IMR-90 (cell line): ENCODE measurements at regions not wholly inside any gene's neighbourhood (a gene's known extent, or its start where the extent isn't known, plus 50 kb on each side); places are given as distances from the start of the nearest gene placed in this dataset.

Experiments used
- ATAC-seq: fragments of 200-7000 bp; cut with Tn5 transposase; 2 replicates; pipeline ENCODE4 v1.9.1; 2020; ENCODE audit warnings: low read depth, mild to moderate bottlenecking, moderate library complexity
- BruUV-seq: library from RNA; stranded (reverse); fragments of 400-500 nt; replicated peaks from 2 replicates; lab custom pipeline; 2021; lab: Mats Ljungman, UMichigan
- CTCF ChIA-PET: fragments of 300-600 bp; formaldehyde crosslinking; extraction: SDS; loops from one replicate; lab custom pipeline; 2021; ENCODE audit warnings: antibody characterized with exemption; lab: Yijun Ruan, JAX
- POLR2A ChIA-PET: fragments of 300-600 bp; sonication (Branson Sonifier 250); formaldehyde crosslinking; loops from one replicate; lab custom pipeline; 2022; ENCODE audit warnings: antibody characterized with exemption; ENCODE audit not compliant: unreplicated experiment; lab: Charles Lee
- DNase-seq: peaks from one replicate; pipeline ENCODE4 v3.0.0; 2013
- H2AFZ ChIP-seq: replicated peaks from 2 replicates; pipeline ENCODE3; 2013; ENCODE audit warnings: low read length, mild to moderate bottlenecking; ENCODE audit not compliant: poor library complexity
- H2AK5ac ChIP-seq: 2 replicates; pipeline ENCODE4 v1.6.1; 2013; ENCODE audit warnings: low read depth, low read length, inconsistent platforms
- H2AK9ac ChIP-seq: replicated peaks from 2 replicates; pipeline ENCODE3; 2013; ENCODE audit warnings: mild to moderate bottlenecking, low read depth, low read length, moderate library complexity; ENCODE audit not compliant: poor library complexity
- H2BK120ac ChIP-seq: 2 replicates; pipeline ENCODE4 v1.6.1; 2013; ENCODE audit warnings: low read depth, low read length, inconsistent platforms
- H2BK15ac ChIP-seq: 3 replicates; pipeline ENCODE4 v1.6.1; 2013; ENCODE audit warnings: low read depth, low read length, inconsistent platforms
- H2BK20ac ChIP-seq: 2 replicates; pipeline ENCODE4 v1.6.1; 2013; ENCODE audit warnings: low read depth, mild to moderate bottlenecking, inconsistent platforms, low read length, moderate library complexity
- H2BK5ac ChIP-seq: 2 replicates; pipeline ENCODE4 v1.6.1; 2013; ENCODE audit warnings: mild to moderate bottlenecking, low read depth, low read length, inconsistent platforms; ENCODE audit not compliant: poor library complexity, severe bottlenecking
- H3K14ac ChIP-seq: replicated peaks from 2 replicates; pipeline ENCODE4 v1.6.1; 2013; ENCODE audit warnings: low read depth, low read length, inconsistent platforms
- H3K18ac ChIP-seq: 2 replicates; pipeline ENCODE4 v1.6.1; 2013; ENCODE audit warnings: low read depth, low read length, control low read depth
- H3K23ac ChIP-seq: 2 replicates; pipeline ENCODE4 v1.6.1; 2013; ENCODE audit warnings: low read depth, low read length, inconsistent platforms
- H3K27ac ChIP-seq: 2 replicates; pipeline ENCODE4 v1.5.1; 2013; ENCODE audit warnings: mild to moderate bottlenecking, control low read depth, low read length; ENCODE audit not compliant: insufficient read depth
- H3K27me3 ChIP-seq: 2 replicates; pipeline ENCODE4 v1.6.1; 2013; ENCODE audit warnings: low read length; ENCODE audit not compliant: control insufficient read depth, insufficient read depth
- H3K36me3 ChIP-seq: 2 replicates; pipeline ENCODE4 v1.6.1; 2013; ENCODE audit warnings: low read length, mixed read lengths; ENCODE audit not compliant: control insufficient read depth, insufficient read depth
- H3K4ac ChIP-seq: 2 replicates; pipeline ENCODE4 v1.6.1; 2013; ENCODE audit warnings: low read depth, low read length, inconsistent platforms
- H3K4me1 ChIP-seq: 2 replicates; pipeline ENCODE4 v1.6.1; 2013; ENCODE audit warnings: low read length, mixed read lengths; ENCODE audit not compliant: control insufficient read depth, insufficient read depth
- H3K4me2 ChIP-seq: 2 replicates; pipeline ENCODE4 v1.6.1; 2013; ENCODE audit warnings: low read depth, mild to moderate bottlenecking, control low read depth, low read length, moderate library complexity
- H3K4me3 ChIP-seq: 2 replicates; pipeline ENCODE4 v1.5.1; 2013; ENCODE audit warnings: low read depth, mild to moderate bottlenecking, control low read depth, low read length, moderate library complexity; ENCODE audit not compliant: insufficient read depth
- H3K56ac ChIP-seq: 2 replicates; pipeline ENCODE4 v1.6.1; 2013; ENCODE audit warnings: low read length, inconsistent platforms; ENCODE audit not compliant: insufficient read depth; ENCODE audit errors: extremely low read depth
- H3K79me1 ChIP-seq, 2 experiments: 2 replicates each; pipeline ENCODE4 v1.6.1; 2013; ENCODE audit warnings: low read length in 2 of 2, inconsistent platforms in 1 of 2, low read depth in 1 of 2
- H3K9ac ChIP-seq: 2 replicates; pipeline ENCODE4 v1.6.1; 2013; ENCODE audit warnings: low read depth, low read length, control low read depth
- H3K9me1 ChIP-seq: 2 replicates; pipeline ENCODE4 v1.6.1; 2013; ENCODE audit warnings: low read length, inconsistent platforms; ENCODE audit not compliant: insufficient read depth
- H3K9me3 ChIP-seq: 2 replicates; pipeline ENCODE4 v1.6.1; 2013; ENCODE audit warnings: low read length; ENCODE audit not compliant: control insufficient read depth, insufficient read depth
- H4K20me1 ChIP-seq: 2 replicates; pipeline ENCODE4 v1.6.1; 2013; ENCODE audit warnings: low read length, inconsistent platforms; ENCODE audit not compliant: insufficient read depth
- H4K5ac ChIP-seq: 2 replicates; pipeline ENCODE4 v1.6.1; 2013; ENCODE audit warnings: mild to moderate bottlenecking, low read depth, low read length, control low read depth
- H4K8ac ChIP-seq, 2 experiments: 2 replicates each; pipeline ENCODE4 v1.6.1; 2013; ENCODE audit warnings: low read depth in 2 of 2, low read length in 2 of 2, control low read depth in 1 of 2, inconsistent platforms in 1 of 2
- H4K91ac ChIP-seq: 2 replicates; pipeline ENCODE4 v1.6.1; 2013; ENCODE audit warnings: low read depth, low read length, inconsistent platforms; ENCODE audit not compliant: insufficient read depth
- BHLHE40 ChIP-seq: fragments of 150-350 bp; IDR thresholded peaks from 2 replicates; pipeline ENCODE4 v1.6.1; 2016; ENCODE audit warnings: mild to moderate bottlenecking, low read depth, low read length
- CEBPB ChIP-seq: IDR thresholded peaks from 2 replicates; pipeline ENCODE4 v1.6.1; 2012; ENCODE audit warnings: low read depth, low read length, improper control_type of control experiment
- CHD1 ChIP-seq: IDR thresholded peaks from 2 replicates; pipeline ENCODE4 v1.6.1; 2012; ENCODE audit warnings: low read depth, low read length, improper control_type of control experiment
- FOS ChIP-seq: fragments of 150-350 bp; IDR thresholded peaks from 2 replicates; pipeline ENCODE4 v1.6.1; 2016; ENCODE audit warnings: low read depth, low read length
- MAFK ChIP-seq: IDR thresholded peaks from 2 replicates; pipeline ENCODE4 v1.6.1; 2012; ENCODE audit warnings: low read depth, low read length, improper control_type of control experiment
- MAZ ChIP-seq: IDR thresholded peaks from 2 replicates; pipeline ENCODE4 v1.6.1; 2012; ENCODE audit warnings: low read depth, mild to moderate bottlenecking, low read length, improper control_type of control experiment, moderate library complexity, borderline replicate concordance
- NFE2L2 ChIP-seq: fragments of 150-350 bp; IDR thresholded peaks from 2 replicates; pipeline ENCODE4 v1.6.1; 2016; ENCODE audit warnings: low read depth, mild to moderate bottlenecking, low read length
- RAD21 ChIP-seq: IDR thresholded peaks from 2 replicates; pipeline ENCODE4 v1.6.1; 2012; ENCODE audit warnings: low read length, improper control_type of control experiment
- RCOR1 ChIP-seq: IDR thresholded peaks from 2 replicates; pipeline ENCODE4 v1.6.1; 2012; ENCODE audit warnings: mild to moderate bottlenecking, low read length, improper control_type of control experiment; ENCODE audit not compliant: insufficient replicate concordance
- RFX5 ChIP-seq: IDR thresholded peaks from 2 replicates; pipeline ENCODE4 v1.8.0; 2012; ENCODE audit warnings: low read depth, mild to moderate bottlenecking, low read length, moderate library complexity
- SMC3 ChIP-seq: fragments of 150-350 bp; IDR thresholded peaks from 2 replicates; pipeline ENCODE4 v1.6.1; 2016; ENCODE audit warnings: low read depth, mild to moderate bottlenecking, antibody characterized with exemption, low read length, moderate library complexity
- USF2 ChIP-seq: fragments of 150-350 bp; IDR thresholded peaks from 2 replicates; pipeline ENCODE4 v1.6.1; 2017; ENCODE audit warnings: mild to moderate bottlenecking, antibody characterized with exemption, low read length, low read depth
- WGBS, 2 experiments: methylation state at CpG; one replicate each; pipeline versions ENCODE4 v1.1.5 to v1.1.7; 2013; ENCODE audit warnings: missing lambda C conversion rate in 2 of 2; ENCODE audit not compliant: insufficient read length in 1 of 2; ENCODE audit errors: extremely low coverage in 2 of 2; 5-methylcytosine and 5-hydroxymethylcytosine counted together
- dilution Hi-C: fragments of 300-500 bp; cut with HindIII; formaldehyde crosslinking; loops from one replicate; pipeline ENCODE4 v1.14.3; 2018; ENCODE audit warnings: low sequenced_read_pairs; ENCODE audit not compliant: unreplicated experiment
- in situ Hi-C: fragments of 300-500 bp; cut with MboI; formaldehyde crosslinking; loops from 3 replicates; pipeline ENCODE4 v1.14.3; 2019; ENCODE audit warnings: low sequenced_read_pairs, inconsistent platforms, mixed read lengths
- intact Hi-C: fragments of 100-400 bp; cut with micrococcal nuclease; formaldehyde crosslinking; loops from 2 replicates; pipeline ENCODE4 v1.10.0; 2022

- Histone ChIP-seq H2AK5ac (no peak overlapping the region), H3K14ac (no peak overlapping the region), H4K20me1 (no peaks in the 10 kb centered on the region), H2AFZ (no peak overlapping the region), H3K36me3 (no peaks in the 10 kb centered on the region), H4K91ac (no peak overlapping the region), H2AK9ac (no peak overlapping the region), H3K9me3 (no peaks in the 10 kb centered on the region), H4K5ac (no peak overlapping the region), H3K27ac (no peak overlapping the region), H3K23ac (no peak overlapping the region), H2BK15ac (no peak overlapping the region), H3K56ac (no peak overlapping the region), H3K9me1 (no peaks in the 10 kb centered on the region), H3K4me3 (no peak overlapping the region), H3K18ac (no peak overlapping the region), H2BK5ac (no peak overlapping the region), H3K9ac (no peak overlapping the region), H2BK20ac (no peak overlapping the region), H3K27me3 (no peaks in the 10 kb centered on the region), H3K4me1 (no peaks in the 10 kb centered on the region), H3K4ac (no peak overlapping the region), H3K4me2 (no peak overlapping the region), H3K79me1 (no peaks in the 10 kb centered on the region), H4K8ac (no peak overlapping the region), H2BK120ac (no peak overlapping the region)
- DNase-seq (no peak), ATAC-seq (no peak)
- POLR2A ChIA-PET, result no interaction called here
- TF ChIP-seq CHD1, result no peak
- TF ChIP-seq NFE2L2, result no peak
- no peak for TF ChIP-seq MAZ
- TF ChIP-seq USF2, result no peak
- no peak for TF ChIP-seq CEBPB
- TF ChIP-seq BHLHE40, result no peak
- TF ChIP-seq RCOR1, result no peak
- no peak for TF ChIP-seq FOS
- TF ChIP-seq RFX5, result no peak
- TF ChIP-seq MAFK, result no peak
- no peak for TF ChIP-seq RAD21
- no peak for TF ChIP-seq SMC3
- no TSS peak for BruUV-seq
- in situ Hi-C loops, result no loop called here
- intact Hi-C loops, result no loop called here
- dilution Hi-C loops, result no loop called here
- no CpG with 5 or more reads among the region's 1 CpG for WGBS, 2 experiments
- CTCF ChIA-PET, result no interaction called here
Measured at GRCh38 chr1:81717230-81717629, 83.5 kb upstream of the ADGRL2 start.
